GM21526 (cell line): ENCODE measurements at regions not wholly inside any gene's neighbourhood (a gene's known extent, or its start where the extent isn't known, plus 50 kb on each side); places are given as distances from the start of the nearest gene placed in this dataset.
"Not testable (repeated sequence)": the region's sequence is repeated elsewhere in the genome, so short reads cannot be mapped to it uniquely, and the experiment has no call there.

Experiments used
- ATAC-seq: cut with Tn5 transposase; IDR thresholded peaks from one replicate; pipeline ENCODE4 v1.9.1; 2021; ENCODE audit warnings: moderate library complexity; ENCODE audit not compliant: unreplicated experiment, low FRiP score

DNA sequence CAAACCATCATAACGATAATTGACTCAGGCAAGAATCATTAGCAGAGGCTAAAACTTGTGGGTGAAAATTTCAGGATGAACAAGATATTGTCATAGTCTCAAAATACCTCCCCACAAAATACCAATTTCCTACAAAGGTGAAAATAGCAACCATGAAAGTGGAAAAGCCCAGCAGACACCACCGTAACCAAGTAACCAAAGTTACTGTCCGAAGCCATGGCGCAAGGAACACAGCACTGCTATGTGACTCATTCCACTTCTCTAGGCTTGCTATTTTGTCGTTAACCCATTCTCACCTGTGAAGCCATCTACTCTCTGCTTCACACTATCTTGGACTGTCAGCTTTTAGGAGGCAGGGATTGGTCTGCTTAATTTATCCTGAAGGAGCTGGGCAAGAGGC lies 113.8 kb upstream of the CACUL1 start:
- ATAC-seq = no peak

DNA sequence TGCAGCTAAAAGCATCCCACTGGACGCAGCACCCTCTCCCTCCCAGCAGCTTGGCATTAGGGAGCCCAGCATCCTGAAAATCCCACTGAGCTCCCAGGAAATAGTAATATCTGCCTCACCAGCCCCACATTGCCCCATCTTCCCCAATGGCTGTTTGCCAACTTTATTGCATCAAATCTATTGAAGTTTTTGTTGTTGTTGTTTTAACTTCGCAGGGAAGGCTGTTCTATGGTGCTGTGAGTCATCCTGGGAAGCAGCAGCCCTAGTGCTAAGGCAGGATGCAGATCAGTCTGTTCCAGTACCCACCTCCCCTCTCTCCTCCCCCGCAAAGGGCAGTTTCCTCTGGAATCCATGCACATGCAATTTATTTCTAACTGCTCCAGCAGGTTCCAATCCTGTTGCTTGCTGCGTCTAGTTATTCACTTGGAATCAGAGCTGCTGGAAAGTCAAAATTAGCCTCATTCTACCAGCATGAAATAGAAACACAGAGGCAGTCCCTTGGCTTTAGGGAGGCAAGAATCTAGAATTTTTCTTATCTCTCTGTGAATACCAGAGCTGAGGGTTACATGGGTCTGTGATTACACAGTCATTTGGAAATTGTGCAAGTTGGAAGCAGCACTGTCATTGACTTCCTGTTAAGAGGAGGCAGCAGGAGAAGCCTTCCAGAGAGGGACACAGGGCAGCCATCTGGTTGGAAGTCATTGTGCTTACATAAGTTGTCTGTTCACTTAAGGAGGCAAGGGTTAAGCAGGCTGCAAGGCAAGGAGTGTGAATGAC lies 115.9 kb upstream of the CACUL1 start:
- ATAC-seq = no peak

DNA sequence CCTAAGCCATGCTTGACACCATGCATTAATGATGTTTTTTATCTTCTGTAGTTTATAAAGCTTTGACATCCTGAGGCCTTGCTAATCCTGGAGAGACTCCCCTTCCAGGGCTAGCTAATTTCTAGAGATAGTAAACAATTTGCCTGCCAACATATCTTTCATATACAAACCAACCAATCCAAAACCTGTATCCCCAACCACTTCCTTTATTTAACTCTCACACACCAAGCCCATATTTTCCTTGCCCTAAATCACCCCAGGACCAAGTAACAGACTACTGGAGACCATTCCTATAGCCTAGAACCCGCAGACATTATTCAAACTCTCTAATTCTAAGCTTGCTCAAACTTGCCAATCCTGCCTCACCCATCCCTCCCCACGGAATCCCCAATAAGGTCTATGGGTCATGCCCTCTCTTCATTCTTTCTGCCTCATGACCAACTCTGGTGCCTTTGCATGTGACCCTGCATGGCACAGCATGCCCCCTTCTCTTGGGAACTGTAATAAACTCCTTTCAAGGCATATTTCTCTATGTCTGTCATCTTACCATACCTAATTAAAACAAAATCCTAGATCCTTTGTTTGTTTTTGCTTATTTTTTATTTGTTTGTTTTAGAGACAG lies 116.6 kb upstream of the CACUL1 start:
- ATAC-seq = no peak

DNA sequence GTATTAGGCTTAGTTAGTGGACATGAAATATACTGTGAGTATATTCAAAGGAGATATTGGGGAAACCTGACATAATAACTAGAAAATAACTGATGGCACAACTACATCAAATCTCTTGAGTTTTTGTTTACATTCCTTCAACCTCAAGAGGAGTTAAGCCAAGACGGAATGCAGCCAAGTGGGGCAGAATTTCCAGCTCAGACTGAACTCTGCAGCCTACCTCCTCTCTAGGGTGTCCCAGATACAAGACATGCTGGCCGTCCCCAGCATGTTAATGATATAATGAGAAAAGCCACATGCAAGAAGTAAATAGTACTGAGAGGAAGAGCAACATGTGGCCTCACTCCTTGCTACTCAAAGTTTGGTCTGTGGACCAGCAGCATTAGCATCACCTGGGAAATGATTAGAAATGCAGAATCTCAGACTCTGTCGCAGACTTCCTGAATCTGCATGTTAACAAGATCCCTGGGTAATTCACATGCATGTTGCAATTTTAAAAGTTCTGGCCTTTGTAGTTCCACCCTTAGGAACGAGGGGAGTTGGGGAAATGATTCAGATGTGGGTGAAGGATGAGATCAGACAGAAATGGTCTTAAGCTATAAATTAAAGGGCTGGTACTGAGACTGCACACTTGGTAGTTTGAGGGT lies 118.4 kb upstream of the CACUL1 start:
- no peak for ATAC-seq

DNA sequence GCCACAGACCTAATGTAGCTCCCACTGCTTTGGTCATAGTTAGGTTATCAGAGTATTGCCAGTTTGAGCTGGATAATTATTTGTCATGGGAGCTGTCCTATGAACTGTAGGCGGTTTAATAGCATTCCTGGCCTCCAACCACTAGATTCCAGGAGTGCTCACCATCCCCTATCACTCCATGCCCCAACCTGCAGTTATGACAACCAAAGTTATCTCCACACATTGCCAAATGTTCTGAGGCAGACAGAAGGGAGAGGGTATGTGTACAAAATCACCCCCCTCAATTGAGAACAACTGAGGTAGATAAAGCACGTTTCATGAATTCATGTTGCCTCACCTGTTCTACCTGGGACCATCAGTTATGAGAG lies 119.0 kb upstream of the CACUL1 start:
- ATAC-seq = no peak

DNA sequence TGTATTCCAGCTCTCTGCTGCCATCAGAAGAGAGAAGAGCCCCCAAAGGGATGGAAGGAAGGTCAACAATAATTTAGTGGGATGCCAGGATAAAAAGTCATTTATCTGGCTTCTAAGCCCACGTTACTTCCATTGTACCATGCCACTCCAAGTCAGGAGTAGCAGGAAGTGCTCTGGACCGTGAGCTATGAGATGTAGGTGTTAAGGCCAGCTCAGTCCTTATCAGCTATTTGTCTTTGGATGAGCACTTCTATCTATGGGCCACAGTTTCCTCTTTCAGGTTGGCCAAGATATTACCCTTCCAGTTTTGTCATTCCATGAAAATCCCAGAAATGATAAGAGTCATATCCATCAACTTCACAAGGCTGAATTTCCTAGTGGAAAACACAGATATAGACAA lies 119.4 kb upstream of the CACUL1 start:
- no peak for ATAC-seq

DNA sequence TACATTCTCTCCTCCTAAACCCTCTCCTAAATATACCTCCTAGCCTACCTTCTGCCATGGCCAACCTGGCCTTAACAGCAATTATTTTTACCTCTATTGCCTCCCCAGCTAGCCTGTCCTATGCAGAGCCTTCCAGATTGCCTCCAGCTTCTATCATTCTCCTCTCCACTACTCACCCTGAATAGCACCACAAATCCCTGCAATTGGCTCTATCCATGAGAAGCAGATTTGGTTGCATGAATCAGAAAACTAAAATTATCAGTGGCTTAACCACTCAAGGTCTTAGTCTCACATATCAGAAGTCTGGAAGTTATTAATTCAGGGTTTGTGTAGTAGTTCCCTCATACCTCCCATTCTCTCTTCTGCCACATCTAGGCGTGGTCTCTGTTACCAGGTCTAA lies 120.3 kb upstream of the CACUL1 start:
- no peak for ATAC-seq

DNA sequence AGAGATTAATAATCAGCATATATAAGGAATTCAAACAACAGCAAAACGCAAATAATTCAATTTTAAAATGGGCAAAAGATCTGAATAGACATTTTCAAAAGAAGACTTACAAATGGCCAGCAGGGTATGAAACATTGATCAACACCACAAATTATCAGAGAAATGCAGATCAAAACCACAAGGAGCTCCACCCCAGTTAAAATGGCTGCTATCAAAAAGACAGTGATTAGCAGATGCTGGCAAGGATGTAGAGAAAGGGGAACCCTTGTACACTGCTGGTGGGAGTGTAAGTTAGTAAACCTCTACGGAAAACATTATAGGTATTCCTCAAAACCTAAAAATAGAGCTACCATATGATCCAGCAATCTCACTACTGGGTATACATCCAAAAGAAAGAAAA lies 128.0 kb upstream of the CACUL1 start:
- no peak for ATAC-seq

DNA sequence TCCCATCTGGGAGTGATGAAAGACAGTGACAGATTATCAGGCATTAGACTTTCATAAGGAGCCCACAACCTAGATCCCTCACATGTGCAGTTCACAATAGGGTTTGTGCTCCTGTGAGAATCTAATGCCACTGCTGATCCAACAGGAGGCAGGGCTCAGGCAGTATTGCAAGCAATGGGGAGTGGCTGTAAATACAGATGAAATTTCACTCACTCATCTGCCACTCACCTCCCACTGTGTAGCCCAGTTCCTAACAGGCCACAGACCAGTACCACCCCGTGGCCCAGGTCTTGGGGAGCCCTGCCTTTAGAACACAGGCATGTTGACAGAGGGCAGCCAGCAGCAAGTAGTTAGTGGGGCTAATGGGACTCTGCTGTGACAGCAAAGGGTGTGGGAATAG lies 137.3 kb upstream of the NANOS1 start:
- ATAC-seq = no peak

DNA sequence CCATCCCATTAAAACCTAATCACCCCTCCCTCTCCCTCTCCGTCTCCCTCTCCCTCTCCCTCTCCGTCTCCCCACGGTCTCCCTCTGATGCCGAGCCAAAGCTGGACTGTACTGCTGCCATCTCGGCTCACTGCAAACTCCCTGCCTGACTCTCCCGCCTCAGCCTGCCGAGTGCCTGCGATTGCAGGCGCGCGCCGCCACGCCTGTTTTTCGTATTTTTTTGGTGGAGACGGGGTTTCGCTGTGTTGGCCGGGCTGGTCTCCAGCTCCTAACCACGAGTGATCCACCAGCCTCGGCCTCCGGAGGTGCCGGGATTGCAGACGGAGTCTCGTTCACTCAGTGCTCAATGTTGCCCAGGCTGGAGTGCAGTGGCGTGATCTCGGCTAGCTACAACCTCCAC lies 134.6 kb upstream of the NANOS1 start:
- not testable (repeated sequence) for ATAC-seq

DNA sequence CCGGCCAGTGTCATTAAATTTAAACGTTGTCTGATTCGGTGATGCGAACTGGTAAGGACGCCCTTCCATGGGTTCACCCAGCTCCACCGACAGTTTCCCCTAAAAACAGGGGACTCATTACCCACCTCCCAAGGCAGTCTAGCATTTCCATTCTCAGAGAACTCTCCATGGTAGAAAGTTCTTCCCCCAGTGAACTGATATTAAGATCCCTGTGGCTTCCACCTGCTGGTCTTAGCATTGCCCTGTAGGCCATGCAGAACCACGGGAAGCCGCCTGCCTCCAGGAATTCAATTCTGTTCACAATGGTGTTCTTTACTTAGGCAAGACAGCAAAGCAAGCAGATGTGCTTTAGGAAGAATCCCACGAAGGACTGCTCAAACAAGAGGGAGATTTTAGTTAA lies 128.9 kb upstream of the NANOS1 start:
- no peak for ATAC-seq

DNA sequence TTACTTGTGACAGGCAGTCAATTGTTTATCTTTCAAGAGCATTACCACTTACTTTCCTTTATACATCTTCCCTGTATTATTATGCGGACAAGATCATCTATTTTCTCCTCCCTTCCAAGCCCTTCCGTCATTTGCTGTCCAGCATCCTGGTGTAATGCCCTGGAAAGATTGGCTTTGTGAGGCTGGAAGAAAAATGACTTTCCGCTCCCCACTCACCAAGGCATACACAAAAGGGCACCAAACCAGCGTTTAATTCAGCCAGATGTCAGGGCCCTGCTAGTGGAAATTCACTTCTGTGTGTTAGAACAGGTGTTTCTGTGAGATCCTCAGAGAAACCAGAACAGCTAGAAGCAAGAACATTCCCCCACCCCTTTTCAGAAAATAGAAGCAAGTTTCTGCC lies 128.1 kb upstream of the NANOS1 start:
- no peak for ATAC-seq

DNA sequence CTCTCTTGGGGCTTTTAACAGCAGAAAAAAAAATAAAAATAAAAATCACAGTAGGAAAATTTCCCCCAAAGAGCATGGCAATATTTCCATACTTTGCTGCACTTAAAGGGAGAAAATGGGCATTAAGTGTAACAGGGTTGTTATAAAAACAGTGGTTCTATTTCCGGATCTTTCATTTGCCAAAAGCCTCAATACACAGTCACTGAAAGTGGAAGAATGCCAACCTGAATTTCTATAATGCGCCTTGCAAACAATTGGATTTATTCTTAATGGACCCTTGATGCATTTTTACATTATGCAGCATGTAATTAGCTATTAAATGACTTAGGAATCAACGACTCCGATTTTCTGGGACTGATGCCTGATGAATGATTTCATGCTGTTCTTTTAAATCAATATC lies 127.6 kb upstream of the NANOS1 start:
- ATAC-seq = no peak

DNA sequence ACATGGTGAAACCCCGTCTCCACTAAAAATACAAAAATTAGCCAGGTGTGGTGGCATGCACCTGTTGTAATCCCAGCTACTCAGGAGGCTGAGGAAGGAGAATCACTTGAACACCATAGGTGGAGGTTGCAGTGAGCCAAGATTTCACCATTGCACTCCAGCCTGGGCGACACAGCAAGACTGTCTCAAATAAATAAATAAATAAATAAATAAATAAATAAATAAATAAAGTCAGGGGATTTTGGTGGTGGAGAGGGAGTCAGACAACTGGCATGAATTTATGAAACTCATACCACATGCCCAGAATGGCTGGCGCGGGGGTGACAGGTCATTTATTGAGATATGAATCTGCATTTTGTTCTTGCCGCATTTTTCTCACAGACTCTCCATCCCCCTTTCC lies 126.9 kb upstream of the NANOS1 start:
- ATAC-seq = not testable (repeated sequence)

DNA sequence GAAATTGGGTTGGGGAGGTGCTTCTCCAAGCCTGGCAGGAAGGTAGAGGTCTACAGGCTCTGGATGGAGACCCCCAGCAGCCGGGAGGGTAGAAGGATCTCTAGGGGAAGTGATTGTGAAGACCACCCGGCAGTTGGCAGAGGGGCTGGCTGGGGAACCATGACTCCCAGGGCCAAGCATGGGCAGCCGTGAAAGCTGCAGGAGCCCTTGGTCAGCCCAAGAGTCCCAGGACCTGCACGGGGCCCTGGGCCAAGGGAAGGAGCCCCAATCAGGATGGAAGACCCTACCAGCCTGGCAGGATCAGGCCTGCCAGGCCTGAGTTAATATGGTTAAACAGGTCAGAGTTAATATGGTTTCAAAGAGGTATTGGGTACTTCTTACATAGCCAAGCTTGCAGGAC lies 126.3 kb upstream of the NANOS1 start:
- ATAC-seq = no peak

DNA sequence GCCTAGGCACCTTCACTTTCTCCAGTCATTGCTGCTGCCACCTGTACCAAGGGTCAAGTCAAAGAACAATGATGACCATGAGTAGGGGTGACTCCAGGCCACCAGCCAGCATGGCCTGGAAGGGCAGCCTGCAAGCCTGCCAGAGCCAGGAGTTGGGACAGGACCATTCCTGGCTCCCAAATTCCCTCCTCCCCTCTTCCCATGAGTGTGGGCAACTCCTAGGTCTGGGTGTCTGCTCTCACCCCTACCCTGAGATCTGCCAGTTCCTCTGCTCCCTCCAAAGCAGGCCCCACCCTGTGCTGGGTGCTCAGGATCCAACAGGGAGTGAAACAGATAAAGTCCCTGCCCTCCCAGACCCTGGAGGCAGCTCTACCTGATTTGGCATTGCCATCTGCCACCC lies 125.8 kb upstream of the NANOS1 start:
- no peak for ATAC-seq

DNA sequence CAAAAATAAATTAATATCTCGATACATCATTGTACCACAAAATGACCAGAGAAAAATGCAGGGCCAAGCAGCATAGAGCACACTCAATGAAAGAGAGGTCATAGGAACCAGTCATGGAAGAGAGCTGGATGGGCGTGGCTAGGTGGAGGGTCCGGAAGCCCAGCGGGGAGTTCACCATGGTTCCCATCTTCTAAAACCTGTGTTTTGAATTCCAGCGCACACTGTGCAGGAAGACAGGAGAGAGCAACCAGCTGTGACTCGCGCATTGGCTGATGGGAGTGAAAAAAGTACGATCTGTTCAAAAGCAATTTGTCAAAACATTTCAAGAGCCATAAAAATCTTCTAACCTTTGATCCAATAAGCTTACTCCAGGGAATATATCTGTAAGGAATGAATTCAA lies 125.2 kb upstream of the NANOS1 start:
- no peak for ATAC-seq

DNA sequence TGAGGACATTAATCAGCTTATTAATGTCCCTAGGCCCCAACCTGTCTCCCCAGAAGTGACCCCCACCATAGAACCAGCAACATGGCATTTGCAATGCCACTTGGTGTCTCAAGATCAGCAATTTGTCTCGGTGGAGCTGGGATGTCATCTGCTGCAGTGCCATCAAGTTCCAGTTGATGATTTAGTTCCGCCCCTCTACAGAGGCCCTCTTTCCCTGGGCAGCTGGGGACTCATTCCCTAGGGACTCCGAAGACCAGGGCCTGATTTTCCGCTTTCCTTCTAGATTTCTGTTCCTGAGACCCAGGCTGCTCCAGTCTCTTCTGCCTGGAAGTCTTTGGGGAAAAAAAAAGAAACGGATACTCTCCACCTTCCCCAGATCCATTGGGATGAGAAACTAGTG lies 122.5 kb upstream of the NANOS1 start:
- no peak for ATAC-seq

DNA sequence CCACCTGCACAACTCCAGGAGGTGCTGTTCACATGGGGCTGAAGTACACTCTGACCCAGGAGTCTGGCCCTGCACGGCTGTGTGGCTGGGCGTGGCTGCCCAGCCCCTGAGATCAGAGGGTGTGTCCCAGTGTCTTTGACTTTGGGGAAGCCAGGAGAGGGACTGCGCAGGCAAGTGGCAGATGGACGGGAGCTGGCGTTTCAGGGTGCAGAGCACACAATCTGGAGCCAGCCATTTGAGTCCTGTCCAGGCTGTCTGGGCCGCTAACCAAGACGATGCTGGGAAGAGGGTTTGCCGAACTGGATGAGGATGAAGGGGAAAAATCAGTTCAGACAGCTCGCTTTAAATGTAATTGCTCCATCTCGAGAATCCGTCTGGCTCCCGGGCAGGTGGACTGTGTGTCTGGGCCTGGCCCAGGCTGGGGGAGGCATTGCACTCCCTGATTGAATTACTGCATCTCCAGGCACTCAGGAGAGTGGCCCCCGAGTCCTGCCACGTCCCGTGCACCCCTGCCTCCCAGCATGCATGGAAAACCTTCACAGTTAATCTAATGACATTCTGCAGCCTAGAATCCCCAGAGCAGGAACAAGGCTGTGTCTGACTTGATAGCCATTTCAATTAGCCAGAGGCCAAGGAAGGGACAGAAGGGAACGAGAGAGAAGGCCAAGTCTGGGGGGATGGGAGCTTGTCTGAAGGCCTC lies 120.8 kb upstream of the NANOS1 start:
- ATAC-seq = no peak

DNA sequence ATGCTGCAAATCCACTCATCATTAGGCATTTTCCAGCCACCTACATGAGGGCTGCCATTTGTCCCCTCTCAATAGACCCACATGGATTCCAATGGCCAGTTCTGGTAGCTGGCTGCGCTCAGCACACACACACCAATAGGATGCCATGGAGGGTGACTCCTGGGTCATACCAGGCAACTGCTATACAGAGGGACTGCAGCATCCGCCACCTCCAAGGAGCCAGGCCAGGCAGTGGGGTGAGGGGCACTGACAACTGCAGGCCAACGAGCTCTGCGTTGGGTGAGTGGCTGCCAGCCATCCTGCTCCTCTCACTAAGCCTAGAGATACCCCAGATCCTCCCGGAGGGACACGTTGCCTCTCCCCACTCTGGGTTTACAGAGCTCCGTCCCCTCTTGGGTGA lies 118.8 kb upstream of the NANOS1 start:
- ATAC-seq = no peak

DNA sequence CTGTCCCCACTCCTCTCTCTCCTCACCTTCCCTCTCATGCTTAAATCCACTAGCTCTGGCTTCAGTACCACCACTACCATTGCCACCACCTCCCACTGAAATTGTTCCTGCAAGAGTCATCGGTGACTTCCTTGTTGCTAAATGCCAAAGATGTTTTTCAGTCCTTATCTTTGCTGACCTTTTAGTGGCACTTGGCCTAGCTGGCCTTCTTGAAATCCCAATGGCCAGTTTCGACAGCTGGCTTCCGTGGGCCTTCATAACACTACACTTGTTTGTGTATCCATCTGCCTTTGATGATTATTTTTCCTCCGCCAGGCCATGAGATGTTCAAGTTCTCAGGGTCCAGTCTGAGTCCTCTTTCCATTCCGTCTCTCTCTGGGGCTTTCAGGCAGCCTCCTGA lies 118.2 kb upstream of the NANOS1 start:
- no peak for ATAC-seq
